ENCODE measurements at regions not wholly inside any gene's neighbourhood (a gene's known extent, or its start where the extent isn't known, plus 50 kb on each side); places are given as distances from the start of the nearest gene placed in this dataset.

GRCh38 chr18:54075689-54076088 lies 148.8 kb downstream of the MBD2 start:
- DNase-seq (ENCODE audit: low spot score) (no peak), ATAC-seq (no peak), FAIRE-seq (no peak)
- no peak overlapping the region for H3K27ac ChIP-seq (ENCODE audit: extremely low read length, insufficient read depth, low read length)
- 6% methylated on average over 3 of the region's 3 CpGs for WGBS (ENCODE audit: low lambda C conversion rate)
- in situ Hi-C loops (cut with HindIII; ENCODE audit: extremely low pct_ligation_motif_present, low pct_unique_long_range_greater_than_20kb) (no loop called here), intact Hi-C loops (cut with micrococcal nuclease; ENCODE audit: unreplicated experiment) (no loop called here)
- no peaks in the 10 kb centered on the region for H3K4me1 ChIP-seq (ENCODE audit: insufficient read depth, low read length)
- H3K79me2 ChIP-seq (ENCODE audit: insufficient read depth, low read length): no peaks in the 10 kb centered on the region
- ChIA-PET POLR2A (no interaction called here), CTCF (ENCODE audit: low intra/inter-chr PET ratio, low total read pairs) (no interaction called here)
- H3K27me3 ChIP-seq (ENCODE audit: control insufficient read depth in 1 of 2, insufficient read depth in 2 of 2, low read length in 2 of 2): no peaks in the 10 kb centered on the region
- no peaks in the 10 kb centered on the region for H3K9me3 ChIP-seq (ENCODE audit: low read length)
- no peak overlapping the region for H3K4me2 ChIP-seq (ENCODE audit: low read depth, low read length)
- no peak overlapping the region for H3K4me3 ChIP-seq (replicated peaks in 1 of 3; ENCODE audit: insufficient read depth in 1 of 3, low read depth in 2 of 3, low read length in 3 of 3)
- H4K20me1 ChIP-seq (ENCODE audit: insufficient read depth, low read length): no peaks in the 10 kb centered on the region
- H3K36me3 ChIP-seq (replicated peaks in 1 of 2; ENCODE audit: control insufficient read depth in 1 of 2, insufficient read depth in 2 of 2, low read length in 2 of 2): no peaks in the 10 kb centered on the region
- H2AFZ ChIP-seq (ENCODE audit: low read length): no peak overlapping the region
- no TSS peak for BruUV-seq (replicated peaks)
- H3K9ac ChIP-seq (ENCODE audit: insufficient read depth, low read depth, low read length): no peak overlapping the region
- no peak for TF ChIP-seq IKZF1 (IDR thresholded peaks at IDR 0.05)
- no peak for TF ChIP-seq AHDC1 (CRISPR knock-in tag; IDR thresholded peaks at IDR 0.05; ENCODE audit: borderline replicate concordance)
- no peak for TF ChIP-seq SOX5 (CRISPR knock-in tag; IDR thresholded peaks at IDR 0.05; ENCODE audit: borderline replicate concordance)
- TF ChIP-seq ZNF430 (CRISPR knock-in tag; IDR thresholded peaks at IDR 0.05): no peak
- TF ChIP-seq NPAS2 (CRISPR knock-in tag; IDR thresholded peaks at IDR 0.05; ENCODE audit: borderline replicate concordance): no peak
- no peak for TF ChIP-seq TP53 (CRISPR knock-in tag; conservative IDR thresholded peaks at IDR 0.05)
- no peak for TF ChIP-seq KAT8 (CRISPR knock-in tag; IDR thresholded peaks at IDR 0.05)
- no peak for TF ChIP-seq ZMYM2 (CRISPR knock-in tag; IDR thresholded peaks at IDR 0.05)
- no peak for TF ChIP-seq XRCC5 (optimal IDR thresholded peaks at IDR 0.05; ENCODE audit: low read length)
- TF ChIP-seq ZNF18 (CRISPR knock-in tag; IDR thresholded peaks at IDR 0.05; ENCODE audit: insufficient replicate concordance): no peak
- TF ChIP-seq PHB2 (IDR thresholded peaks at IDR 0.05; ENCODE audit: partially characterized antibody): no peak
- no peak for TF ChIP-seq ZGPAT (CRISPR knock-in tag; IDR thresholded peaks at IDR 0.05)
- no peak for TF ChIP-seq ARID5B (CRISPR knock-in tag; IDR thresholded peaks at IDR 0.05)

All from HepG2 (cell line).